SK-N-SH treated with all-trans-retinoic acid at 6 μM for 48 hours (cell line): ENCODE measurements at regions not wholly inside any gene's neighbourhood (a gene's known extent, or its start where the extent isn't known, plus 50 kb on each side); places are given as distances from the start of the nearest gene placed in this dataset.

Experiments
- ATAC-seq: fragments of 200-7000 bp; cut with Tn5 transposase; 3 replicates; pipeline ENCODE4 v1.9.1; 2020; ENCODE audit warnings: mild to moderate bottlenecking, moderate library complexity
- BACH2 ChIP-seq: fragments of 250-450 bp; sonication (Bioruptor Pico); IDR thresholded peaks from 2 replicates; pipeline ENCODE4 v1.9.0; 2021; ENCODE audit warnings: mild to moderate bottlenecking, borderline replicate concordance
- CSDC2 ChIP-seq: fragments of 250-450 bp; sonication (Bioruptor Pico); IDR thresholded peaks from 2 replicates; pipeline ENCODE4 v1.5.0; 2020; ENCODE audit warnings: mild to moderate bottlenecking, moderate library complexity
- ESRRG ChIP-seq: fragments of 250-450 bp; sonication (Bioruptor Pico); IDR thresholded peaks from 2 replicates; pipeline ENCODE4 v1.6.1; 2021; ENCODE audit warnings: mild to moderate bottlenecking
- GLIS3 ChIP-seq: fragments of 250-450 bp; sonication (Bioruptor Pico); IDR thresholded peaks from 2 replicates; pipeline ENCODE4 v1.5.0; 2020; ENCODE audit warnings: mild to moderate bottlenecking, moderate library complexity
- ISL1 ChIP-seq: fragments of 250-450 bp; sonication (Bioruptor Pico); IDR thresholded peaks from 2 replicates; pipeline ENCODE4 v2.1.2; 2022; ENCODE audit warnings: mild to moderate bottlenecking, moderate library complexity
- OSR1 ChIP-seq: fragments of 250-450 bp; sonication (Bioruptor Pico); IDR thresholded peaks from 2 replicates; pipeline ENCODE4 v1.8.0; 2022; ENCODE audit warnings: moderate library complexity, mild to moderate bottlenecking, inconsistent platforms
- PPARA ChIP-seq: fragments of 250-450 bp; sonication (Bioruptor Pico); IDR thresholded peaks from 2 replicates; pipeline ENCODE4 v1.5.0; 2020; ENCODE audit warnings: mild to moderate bottlenecking, borderline replicate concordance
- RARB ChIP-seq: fragments of 250-450 bp; sonication (Bioruptor Pico); IDR thresholded peaks from 2 replicates; pipeline ENCODE4 v1.8.0; 2021; ENCODE audit warnings: mild to moderate bottlenecking, moderate library complexity
- SNAI2 ChIP-seq: fragments of 250-450 bp; sonication (Bioruptor Pico); IDR thresholded peaks from 2 replicates; pipeline ENCODE4 v1.5.0; 2020; ENCODE audit warnings: mild to moderate bottlenecking, moderate library complexity
- TCF4 ChIP-seq: fragments of 250-450 bp; sonication (Bioruptor Pico); IDR thresholded peaks from 2 replicates; pipeline ENCODE4 v1.8.0; 2021; ENCODE audit warnings: mild to moderate bottlenecking, moderate library complexity, borderline replicate concordance
- TOX ChIP-seq: fragments of 250-450 bp; sonication (Bioruptor Pico); IDR thresholded peaks from 2 replicates; pipeline ENCODE4 v1.8.0; 2021; ENCODE audit warnings: mild to moderate bottlenecking, moderate library complexity, borderline replicate concordance
- TSHZ2 ChIP-seq: fragments of 250-450 bp; sonication (Bioruptor Pico); IDR thresholded peaks from 2 replicates; pipeline ENCODE4 v1.5.0; 2020; ENCODE audit warnings: mild to moderate bottlenecking, moderate library complexity
- ZC3H10 ChIP-seq: fragments of 250-450 bp; sonication (Bioruptor Pico); IDR thresholded peaks from 2 replicates; pipeline ENCODE4 v1.5.1; 2021; ENCODE audit warnings: mild to moderate bottlenecking, moderate library complexity
- ZFP3 ChIP-seq: fragments of 250-450 bp; sonication (Bioruptor Pico); IDR thresholded peaks from 2 replicates; pipeline ENCODE4 v1.5.0; 2020; ENCODE audit warnings: mild to moderate bottlenecking, moderate library complexity
- ZFP30 ChIP-seq: fragments of 450-650 bp; formaldehyde crosslinking; IDR thresholded peaks from 2 replicates; pipeline ENCODE4 v1.5.0; 2022; ENCODE audit warnings: mild to moderate bottlenecking, moderate library complexity
- ZNF565 ChIP-seq: fragments of 450-650 bp; formaldehyde crosslinking; conservative IDR thresholded peaks from 2 replicates; pipeline ENCODE4 v1.5.0; 2020; ENCODE audit warnings: low read depth, mild to moderate bottlenecking, moderate library complexity
- ZNF70 ChIP-seq: fragments of 450-650 bp; formaldehyde crosslinking; IDR thresholded peaks from 2 replicates; pipeline ENCODE4 v1.5.0; 2020; ENCODE audit warnings: mild to moderate bottlenecking, moderate library complexity
- ZNF8 ChIP-seq: fragments of 450-650 bp; formaldehyde crosslinking; IDR thresholded peaks from 2 replicates; pipeline ENCODE4 v1.5.0; 2020; ENCODE audit warnings: mild to moderate bottlenecking, moderate library complexity
- TF ChIP-seq, protein P1 (sequence below): fragments of 250-450 bp; sonication (Bioruptor Pico); IDR thresholded peaks from 2 replicates; pipeline ENCODE4 v1.5.1; 2021; ENCODE audit warnings: mild to moderate bottlenecking, moderate library complexity
- TF ChIP-seq, protein P2 (sequence below): fragments of 250-450 bp; sonication (Bioruptor Pico); IDR thresholded peaks from 2 replicates; pipeline ENCODE4 v1.8.0; 2021; ENCODE audit warnings: low read depth, mild to moderate bottlenecking, moderate library complexity, borderline replicate concordance
- TF ChIP-seq, protein P3 (sequence below): fragments of 250-450 bp; sonication (Bioruptor Pico); IDR thresholded peaks from 2 replicates; pipeline ENCODE4 v1.5.1; 2020; ENCODE audit warnings: low read depth, mild to moderate bottlenecking, moderate library complexity
- TF ChIP-seq, protein P4 (sequence below): fragments of 250-450 bp; sonication (Bioruptor Pico); IDR thresholded peaks from 2 replicates; pipeline ENCODE4 v1.8.0; 2020; ENCODE audit warnings: mild to moderate bottlenecking, moderate library complexity, borderline replicate concordance

DNA sequence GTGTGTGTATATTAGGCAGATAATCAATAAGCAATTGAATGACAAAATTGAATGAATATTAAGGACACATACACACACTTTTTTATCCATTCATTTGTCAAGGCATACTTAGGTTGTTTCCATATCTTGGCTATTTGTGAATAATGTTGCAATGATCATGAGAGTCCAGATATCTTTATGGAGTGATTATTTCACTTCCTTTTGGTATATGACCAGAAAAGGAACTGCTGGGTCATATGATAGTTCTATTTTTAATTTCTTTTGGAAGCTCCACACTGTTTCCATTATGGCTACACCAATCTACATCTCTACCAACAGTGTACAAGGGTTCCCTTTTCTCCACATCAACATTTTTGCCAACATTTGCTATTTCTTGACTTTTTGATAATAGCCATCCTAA, 137.7 kb upstream of the PAPPA start:
- TF ChIP-seq ZC3H10, result no peak
- TF ChIP-seq, protein P1, sequence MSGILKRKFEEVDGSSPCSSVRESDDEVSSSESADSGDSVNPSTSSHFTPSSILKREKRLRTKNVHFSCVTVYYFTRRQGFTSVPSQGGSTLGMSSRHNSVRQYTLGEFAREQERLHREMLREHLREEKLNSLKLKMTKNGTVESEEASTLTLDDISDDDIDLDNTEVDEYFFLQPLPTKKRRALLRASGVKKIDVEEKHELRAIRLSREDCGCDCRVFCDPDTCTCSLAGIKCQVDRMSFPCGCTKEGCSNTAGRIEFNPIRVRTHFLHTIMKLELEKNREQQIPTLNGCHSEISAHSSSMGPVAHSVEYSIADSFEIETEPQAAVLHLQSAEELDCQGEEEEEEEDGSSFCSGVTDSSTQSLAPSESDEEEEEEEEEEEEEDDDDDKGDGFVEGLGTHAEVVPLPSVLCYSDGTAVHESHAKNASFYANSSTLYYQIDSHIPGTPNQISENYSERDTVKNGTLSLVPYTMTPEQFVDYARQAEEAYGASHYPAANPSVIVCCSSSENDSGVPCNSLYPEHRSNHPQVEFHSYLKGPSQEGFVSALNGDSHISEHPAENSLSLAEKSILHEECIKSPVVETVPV (CRISPR knock-in tag), result no peak
- TF ChIP-seq PPARA, result no peak
- TF ChIP-seq ZNF70 (CRISPR knock-in tag), result no peak
- TF ChIP-seq ESRRG, result no peak
- no peak for TF ChIP-seq RARB (CRISPR knock-in tag)
- TF ChIP-seq TOX (CRISPR knock-in tag), result no peak
- no peak for TF ChIP-seq BACH2 (CRISPR knock-in tag)
- TF ChIP-seq TSHZ2 (CRISPR knock-in tag), result no peak
- TF ChIP-seq ZFP30 (CRISPR knock-in tag), result no peak
- no peak for TF ChIP-seq GLIS3
- TF ChIP-seq ZFP3 (CRISPR knock-in tag), result no peak
- no peak for TF ChIP-seq SNAI2 (CRISPR knock-in tag)
- TF ChIP-seq ISL1 (CRISPR knock-in tag), result no peak
- TF ChIP-seq, protein P2, sequence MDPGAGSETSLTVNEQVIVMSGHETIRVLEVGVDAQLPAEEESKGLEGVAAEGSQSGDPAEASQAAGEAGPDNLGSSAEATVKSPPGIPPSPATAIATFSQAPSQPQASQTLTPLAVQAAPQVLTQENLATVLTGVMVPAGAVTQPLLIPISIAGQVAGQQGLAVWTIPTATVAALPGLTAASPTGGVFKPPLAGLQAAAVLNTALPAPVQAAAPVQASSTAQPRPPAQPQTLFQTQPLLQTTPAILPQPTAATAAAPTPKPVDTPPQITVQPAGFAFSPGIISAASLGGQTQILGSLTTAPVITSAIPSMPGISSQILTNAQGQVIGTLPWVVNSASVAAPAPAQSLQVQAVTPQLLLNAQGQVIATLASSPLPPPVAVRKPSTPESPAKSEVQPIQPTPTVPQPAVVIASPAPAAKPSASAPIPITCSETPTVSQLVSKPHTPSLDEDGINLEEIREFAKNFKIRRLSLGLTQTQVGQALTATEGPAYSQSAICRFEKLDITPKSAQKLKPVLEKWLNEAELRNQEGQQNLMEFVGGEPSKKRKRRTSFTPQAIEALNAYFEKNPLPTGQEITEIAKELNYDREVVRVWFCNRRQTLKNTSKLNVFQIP (CRISPR knock-in tag), result no peak
- TF ChIP-seq CSDC2 (CRISPR knock-in tag), result no peak
- TF ChIP-seq, protein P3, sequence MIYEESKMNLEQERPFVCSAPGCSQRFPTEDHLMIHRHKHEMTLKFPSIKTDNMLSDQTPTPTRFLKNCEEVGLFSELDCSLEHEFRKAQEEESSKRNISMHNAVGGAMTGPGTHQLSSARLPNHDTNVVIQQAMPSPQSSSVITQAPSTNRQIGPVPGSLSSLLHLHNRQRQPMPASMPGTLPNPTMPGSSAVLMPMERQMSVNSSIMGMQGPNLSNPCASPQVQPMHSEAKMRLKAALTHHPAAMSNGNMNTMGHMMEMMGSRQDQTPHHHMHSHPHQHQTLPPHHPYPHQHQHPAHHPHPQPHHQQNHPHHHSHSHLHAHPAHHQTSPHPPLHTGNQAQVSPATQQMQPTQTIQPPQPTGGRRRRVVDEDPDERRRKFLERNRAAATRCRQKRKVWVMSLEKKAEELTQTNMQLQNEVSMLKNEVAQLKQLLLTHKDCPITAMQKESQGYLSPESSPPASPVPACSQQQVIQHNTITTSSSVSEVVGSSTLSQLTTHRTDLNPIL (CRISPR knock-in tag), result no peak
- no peak for ATAC-seq

- no peak for ATAC-seq
- TF ChIP-seq, protein P2 (CRISPR knock-in tag), result no peak
- TF ChIP-seq, protein P3 (CRISPR knock-in tag), result no peak
- TF ChIP-seq, protein P1 (CRISPR knock-in tag), result no peak
- TF ChIP-seq TCF4 (CRISPR knock-in tag), result no peak
- TF ChIP-seq, protein P4, sequence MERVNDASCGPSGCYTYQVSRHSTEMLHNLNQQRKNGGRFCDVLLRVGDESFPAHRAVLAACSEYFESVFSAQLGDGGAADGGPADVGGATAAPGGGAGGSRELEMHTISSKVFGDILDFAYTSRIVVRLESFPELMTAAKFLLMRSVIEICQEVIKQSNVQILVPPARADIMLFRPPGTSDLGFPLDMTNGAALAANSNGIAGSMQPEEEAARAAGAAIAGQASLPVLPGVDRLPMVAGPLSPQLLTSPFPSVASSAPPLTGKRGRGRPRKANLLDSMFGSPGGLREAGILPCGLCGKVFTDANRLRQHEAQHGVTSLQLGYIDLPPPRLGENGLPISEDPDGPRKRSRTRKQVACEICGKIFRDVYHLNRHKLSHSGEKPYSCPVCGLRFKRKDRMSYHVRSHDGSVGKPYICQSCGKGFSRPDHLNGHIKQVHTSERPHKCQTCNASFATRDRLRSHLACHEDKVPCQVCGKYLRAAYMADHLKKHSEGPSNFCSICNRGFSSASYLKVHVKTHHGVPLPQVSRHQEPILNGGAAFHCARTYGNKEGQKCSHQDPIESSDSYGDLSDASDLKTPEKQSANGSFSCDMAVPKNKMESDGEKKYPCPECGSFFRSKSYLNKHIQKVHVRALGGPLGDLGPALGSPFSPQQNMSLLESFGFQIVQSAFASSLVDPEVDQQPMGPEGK, result no peak
- TF ChIP-seq ZNF70 (CRISPR knock-in tag), result no peak
- no peak for TF ChIP-seq ZNF8 (CRISPR knock-in tag)
- no peak for TF ChIP-seq ZNF565
- TF ChIP-seq ZFP3 (CRISPR knock-in tag), result no peak
- TF ChIP-seq OSR1 (CRISPR knock-in tag), result no peak
- no peak for TF ChIP-seq GLIS3
- no peak for TF ChIP-seq SNAI2 (CRISPR knock-in tag)
- TF ChIP-seq ZFP30 (CRISPR knock-in tag), result no peak
- no peak for TF ChIP-seq TSHZ2 (CRISPR knock-in tag)
- no peak for TF ChIP-seq BACH2 (CRISPR knock-in tag)
- TF ChIP-seq PPARA, result no peak
- TF ChIP-seq CSDC2 (CRISPR knock-in tag), result no peak
- TF ChIP-seq RARB (CRISPR knock-in tag), result no peak
Observed at GRCh38 chr9:116020146-116020545, 133.4 kb upstream of the PAPPA start.
